SK-N-SH (cell line): ENCODE measurements at regions not wholly inside any gene's neighbourhood (a gene's known extent, or its start where the extent isn't known, plus 50 kb on each side); places are given as distances from the start of the nearest gene placed in this dataset.

Source experiments
- CTCF ChIA-PET: fragments of 300-600, 350-600 bp; formaldehyde crosslinking; extraction: SDS; loops from one replicate; lab custom pipeline; 2021; lab: Yijun Ruan, JAX
- POLR2A ChIA-PET: fragments of 350-600 bp; sonication (Branson Sonifier 250); formaldehyde crosslinking; extraction: SDS; loops from one replicate; lab custom pipeline; 2020; ENCODE audit warnings: antibody characterized with exemption, inconsistent platforms; lab: Yijun Ruan, JAX
- DNase-seq: peaks from one replicate; pipeline ENCODE4 v3.0.0; 2012
- H2AFZ ChIP-seq: fragments of 200-600 bp; sonication (generic); 2 replicates; pipeline ENCODE4 v1.8.1; 2016; ENCODE audit warnings: antibody characterized with exemption, mild to moderate bottlenecking, low read depth
- H3F3A ChIP-seq: fragments of 200-600 bp; sonication (generic); replicated peaks from 2 replicates; pipeline ENCODE3; 2016; ENCODE audit warnings: antibody characterized with exemption, mild to moderate bottlenecking; ENCODE audit not compliant: insufficient read depth
- H3K27ac ChIP-seq, 2 experiments: fragments of 200-500 bp in 1 of 2; fragments of 200-600 bp in 1 of 2; sonication (Bioruptor generic) in 1 of 2; sonication (generic), shearing (Covaris generic) in 1 of 2; 2 replicates each; pipeline versions ENCODE4 v1.5.1 to v1.6.1; 2014 to 2016; ENCODE audit warnings: low read depth in 2 of 2, inconsistent platforms in 1 of 2, low read length in 1 of 2, mild to moderate bottlenecking in 1 of 2, mixed read lengths in 1 of 2
- H3K27me3 ChIP-seq: fragments of 200-600 bp; sonication (generic), shearing (Covaris generic); 2 replicates; pipeline ENCODE4 v1.6.1; 2016; ENCODE audit warnings: mixed run types; ENCODE audit not compliant: insufficient read depth
- H3K36me3 ChIP-seq, 2 experiments: fragments of 200-500 bp in 1 of 2; fragments of 200-600 bp in 1 of 2; sonication (Bioruptor generic) in 1 of 2; sonication (generic) in 1 of 2; replicated peaks in 1 of 2; 2 replicates each; pipeline versions ENCODE3 to v1.5.1; 2014 to 2016; ENCODE audit warnings: low read length in 1 of 2, mild to moderate bottlenecking in 1 of 2; ENCODE audit not compliant: insufficient read depth in 2 of 2, control insufficient read depth in 1 of 2
- H3K4me1 ChIP-seq, 2 experiments: fragments of 200-500 bp in 1 of 2; fragments of 200-600 bp in 1 of 2; sonication (Bioruptor generic) in 1 of 2; sonication (generic), shearing (Covaris generic) in 1 of 2; 2 replicates each; pipeline versions ENCODE4 v1.5.1 to v1.6.1; 2014 to 2016; ENCODE audit warnings: low read depth in 1 of 2, low read length in 1 of 2, mixed run types in 1 of 2; ENCODE audit not compliant: insufficient read depth in 2 of 2, control insufficient read depth in 1 of 2
- H3K4me2 ChIP-seq: fragments of 200-600 bp; sonication (generic), shearing (Covaris generic); 2 replicates; pipeline ENCODE4 v1.6.1; 2017; ENCODE audit warnings: mixed run types
- H3K4me3 ChIP-seq, 2 experiments: fragments of 200-500 bp in 1 of 2; fragments of 200-600 bp in 1 of 2; sonication (Bioruptor generic) in 1 of 2; sonication (generic), shearing (Covaris generic) in 1 of 2; 2 replicates each; pipeline versions ENCODE4 v1.5.1 to v1.8.1; 2014 to 2016; ENCODE audit warnings: low read depth in 2 of 2, inconsistent platforms in 1 of 2, low read length in 1 of 2, mild to moderate bottlenecking in 1 of 2, mixed read lengths in 1 of 2, moderate library complexity in 1 of 2
- H3K79me2 ChIP-seq: fragments of 200-600 bp; sonication (generic); 2 replicates; pipeline ENCODE4 v1.8.1; 2017; ENCODE audit warnings: mild to moderate bottlenecking; ENCODE audit not compliant: insufficient read depth
- H3K9ac ChIP-seq: fragments of 200-600 bp; sonication (generic); 2 replicates; pipeline ENCODE4 v1.6.1; 2017; ENCODE audit warnings: mixed run types
- H3K9me2 ChIP-seq: fragments of 200-600 bp; sonication (generic); 2 replicates; pipeline ENCODE4 v1.6.1; 2017; ENCODE audit warnings: mixed run types
- H3K9me3 ChIP-seq: fragments of 200-600 bp; sonication (generic); 2 replicates; pipeline ENCODE4 v1.6.1; 2017; ENCODE audit warnings: mixed run types, mild to moderate bottlenecking, moderate library complexity
- H4K20me1 ChIP-seq: fragments of 200-600 bp; sonication (generic); 2 replicates; pipeline ENCODE4 v1.6.1; 2017; ENCODE audit warnings: mild to moderate bottlenecking, mixed run types; ENCODE audit not compliant: insufficient read depth
- CHD2 ChIP-seq: fragments of 150-350 bp; IDR thresholded peaks from 2 replicates; pipeline ENCODE4 v1.6.1; 2018; ENCODE audit warnings: low read length; ENCODE audit not compliant: partially characterized antibody
- CTCF ChIP-seq: fragments of 200-600 bp; sonication (generic); IDR thresholded peaks from 2 replicates; pipeline ENCODE4 v1.6.1; 2017; ENCODE audit warnings: antibody characterized with exemption, mild to moderate bottlenecking, moderate library complexity
- EP300 ChIP-seq, 2 experiments: IDR thresholded peaks; 2 replicates each; pipeline versions ENCODE4 v1.4.0 to v1.6.1; 2012; ENCODE audit warnings: borderline replicate concordance in 1 of 2, low read depth in 1 of 2, low read length in 1 of 2
- EZH2phosphoT487 ChIP-seq: fragments of 200-600 bp; sonication (generic); IDR thresholded peaks from 2 replicates; pipeline ENCODE4 v1.6.1; 2017; ENCODE audit warnings: low read depth, mixed run types, mild to moderate bottlenecking, antibody characterized with exemption, moderate library complexity, borderline replicate concordance
- FOSL2 ChIP-seq: IDR thresholded peaks from 2 replicates; pipeline ENCODE4 v1.4.0; 2012; ENCODE audit warnings: low read depth, mild to moderate bottlenecking, moderate library complexity, borderline replicate concordance
- FOXJ3 ChIP-seq: sonication (generic); formaldehyde crosslinking; IDR thresholded peaks from 2 replicates; pipeline ENCODE4 v1.5.1; 2020; ENCODE audit warnings: mild to moderate bottlenecking, missing genetic modification reagents
- GATA2 ChIP-seq: sonication (generic); formaldehyde crosslinking; IDR thresholded peaks from 2 replicates; pipeline ENCODE4 v1.5.0; 2020; ENCODE audit warnings: mild to moderate bottlenecking, missing genetic modification reagents
- NFIC ChIP-seq: IDR thresholded peaks from 2 replicates; pipeline ENCODE4 v1.4.0; 2012; ENCODE audit warnings: borderline replicate concordance
- NRF1 ChIP-seq: IDR thresholded peaks from 2 replicates; pipeline ENCODE4 v1.6.1; 2012; ENCODE audit warnings: low read depth, mild to moderate bottlenecking, low read length
- PBX3 ChIP-seq: IDR thresholded peaks from 2 replicates; pipeline ENCODE4; 2012
- POLR2AphosphoS5 ChIP-seq: IDR thresholded peaks from 2 replicates; pipeline ENCODE4 v1.6.1; 2012; ENCODE audit warnings: low read depth, low read length
- RCOR1 ChIP-seq: fragments of 150-350 bp; IDR thresholded peaks from 2 replicates; pipeline ENCODE4 v1.6.1; 2017; ENCODE audit warnings: antibody characterized with exemption, low read length
- REST ChIP-seq: IDR thresholded peaks from 2 replicates; pipeline ENCODE4 v1.6.1; 2012; ENCODE audit warnings: mild to moderate bottlenecking, low read depth, low read length, moderate library complexity
- RFX5 ChIP-seq: IDR thresholded peaks from 2 replicates; pipeline ENCODE4 v1.6.1; 2012; ENCODE audit warnings: mild to moderate bottlenecking, improper control_type of control experiment, low read length
- RXRA ChIP-seq: IDR thresholded peaks from 2 replicates; pipeline ENCODE4 v1.4.0; 2012; ENCODE audit warnings: low read depth, mild to moderate bottlenecking, borderline replicate concordance
- SMC3 ChIP-seq: IDR thresholded peaks from 2 replicates; pipeline ENCODE4 v1.6.1; 2012; ENCODE audit warnings: low read depth, low read length, improper control_type of control experiment
- TAF1 ChIP-seq: IDR thresholded peaks from 2 replicates; pipeline ENCODE4 v1.6.1; 2012; ENCODE audit warnings: low read depth, mild to moderate bottlenecking, low read length, moderate library complexity, borderline replicate concordance
- TCF12 ChIP-seq: IDR thresholded peaks from 2 replicates; pipeline ENCODE4 v1.4.0; 2012
- TEAD4 ChIP-seq: IDR thresholded peaks from 2 replicates; pipeline ENCODE4 v1.4.0; 2012; ENCODE audit warnings: mild to moderate bottlenecking, borderline replicate concordance; ENCODE audit not compliant: insufficient read depth
- USF2 ChIP-seq: fragments of 150-350 bp; IDR thresholded peaks from 2 replicates; pipeline ENCODE4 v1.6.1; 2017; ENCODE audit warnings: antibody characterized with exemption, low read length, low read depth, borderline replicate concordance
- ZBTB33 ChIP-seq: IDR thresholded peaks from 2 replicates; pipeline ENCODE4 v1.4.0; 2012; ENCODE audit warnings: low read depth, borderline replicate concordance
- WGBS: methylation state at CpG from one replicate; pipeline ENCODE4 v1.1.6; 2017; ENCODE audit warnings: low lambda C conversion rate; 5-methylcytosine and 5-hydroxymethylcytosine counted together

GRCh38 chr2:10204326-10205161 lies 82.0 kb downstream of the RRM2 start:
- peak overlapping the region in 1 of 2 experiments; percentile 83; a peak in 2 of 4 replicates for H3K27ac ChIP-seq
- CTCF ChIA-PET: interaction anchor here (0.7 to 2.0 kb wide), 3 partner anchors 16 to 156 kb away, joined by 3 to 5 read pairs (median 3); no protein-coding TSS in a partner anchor
- TF ChIP-seq RCOR1 (peak; percentile 75; the same call in 1 of the 2 replicates), EP300 (IDR thresholded peaks at IDR 0.05; ENCODE audit: borderline replicate concordance in 1 of 2, low read depth in 1 of 2, low read length in 1 of 2) (peak in 1 of 2 experiments; percentile 82; a peak in 2 of 4 replicates), RFX5 (no peak), NFIC (no peak), CTCF (no peak), TCF12 (no peak), NRF1 (no peak), CHD2 (peak; percentile 49), SMC3 (no peak), TEAD4 (no peak), EZH2phosphoT487 (no peak), RXRA (no peak), GATA2 (CRISPR knock-in tag) (peak; percentile 30), PBX3 (no peak), POLR2AphosphoS5 (no peak), TAF1 (no peak), REST (no peak), FOSL2 (no peak), FOXJ3 (CRISPR knock-in tag) (peak; percentile 60; the same call in 1 of the 2 replicates), ZBTB33 (no peak), USF2 (no peak)
- WGBS: 79% methylated on average over 22 of the region's 25 CpGs
- no peak overlapping the region for H3K4me2 ChIP-seq
- POLR2A ChIA-PET: interaction anchor here (0.9 kb wide), 1 partner anchor 53 kb away, joined by 3 read pairs; no protein-coding TSS in a partner anchor
- H4K20me1 ChIP-seq: no peaks in the 10 kb centered on the region
- peaks cover 0 to 29% of the 10 kb centered on the region in 2 experiments; a peak in 1 of 4 replicates for H3K4me1 ChIP-seq
- no peak overlapping the region for H3K9ac ChIP-seq
- no peaks in the 10 kb centered on the region for H3K79me2 ChIP-seq
- H3K27me3 ChIP-seq: no peaks in the 10 kb centered on the region
- H3K9me2 ChIP-seq: no peaks in the 10 kb centered on the region
- H2AFZ ChIP-seq: no peak overlapping the region
- no peaks in the 10 kb centered on the region for H3K36me3 ChIP-seq
- H3K9me3 ChIP-seq: no peaks in the 10 kb centered on the region
- peaks cover 3% of the 10 kb centered on the region for H3F3A ChIP-seq
- DNase-seq: peak; percentile 85
- H3K4me3 ChIP-seq: no peak overlapping the region
